Adrenal gland (tissue), 5 donors: ENCODE measurements at regions not wholly inside any gene's neighbourhood (a gene's known extent, or its start where the extent isn't known, plus 50 kb on each side); places are given as distances from the start of the nearest gene placed in this dataset.

ENCODE experiments used
- CTCF ChIP-seq, 6 experiments: fragments of 450-650 bp in 4 of 6; fragments of 200-600 bp in 2 of 6; sonication (generic) in 1 of 6; IDR thresholded peaks; 1 replicate in 5 of 6; 2 replicates in 1 of 6; pipeline versions ENCODE4 v1.5.1 to v1.8.0; 2016 to 2021; ENCODE audit warnings: antibody characterized with exemption in 6 of 6, mild to moderate bottlenecking in 2 of 6, moderate library complexity in 1 of 6
- POLR2A ChIP-seq, 2 donors: fragments of 450-650 bp; IDR thresholded peaks; one replicate each; pipeline ENCODE4 v1.6.1; 2017; ENCODE audit warnings: antibody characterized with exemption in 2 of 2, mild to moderate bottlenecking in 2 of 2, moderate library complexity in 1 of 2
- donor health status: DM: no; HTN: no; CAD: no.

- TF ChIP-seq CTCF (IDR thresholded peaks at IDR 0.05) (no peak), POLR2A (IDR thresholded peaks at IDR 0.05) (no peak)
Observed at GRCh38 chr1:43062527-43063095, 103.9 kb upstream of the SLC2A1 start.
